B cell (primary cell): ENCODE measurements at regions not wholly inside any gene's neighbourhood (a gene's known extent, or its start where the extent isn't known, plus 50 kb on each side); places are given as distances from the start of the nearest gene placed in this dataset.

ENCODE experiments used
- ATAC-seq: fragments of 200-7000 bp; cut with Tn5 transposase; one replicate; pipeline ENCODE4 v1.10.0; 2021; ENCODE audit warnings: low read depth, mild to moderate bottlenecking, moderate number of reproducible peaks, moderate library complexity
- CTCF ChIA-PET: fragments of 350-600 bp; sonication (Branson Sonifier 250); formaldehyde crosslinking; loops from one replicate; lab custom pipeline; 2021; ENCODE audit warnings: antibody characterized with exemption, inconsistent platforms; lab: Charles Lee
- POLR2A ChIA-PET: fragments of 350-600 bp; sonication (Branson Sonifier 250); formaldehyde crosslinking; loops from one replicate; lab custom pipeline; 2021; ENCODE audit warnings: antibody characterized with exemption; lab: Charles Lee
- DNase-seq: peaks from one replicate; pipeline ENCODE4 v3.0.0; 2013
- H2AFZ ChIP-seq: 2 replicates; pipeline ENCODE4 v1.6.1; 2012; ENCODE audit warnings: mild to moderate bottlenecking, low read depth, low read length; ENCODE audit not compliant: insufficient read depth, poor library complexity, severe bottlenecking
- H3K27ac ChIP-seq, 2 donors: 1 replicate in 1 of 2; 2 replicates in 1 of 2; pipeline ENCODE4 v1.5.1; 2012 to 2013; ENCODE audit warnings: low read length in 2 of 2, mild to moderate bottlenecking in 2 of 2, moderate library complexity in 1 of 2
- H3K27me3 ChIP-seq, 4 experiments: fragments of 200-600 bp in 1 of 4; sonication (generic) in 1 of 4; replicated peaks in 1 of 4; 1 replicate in 2 of 4; 2 replicates in 2 of 4; pipeline versions ENCODE4 v1.6.1 to v1.7.0; 2013 to 2016; ENCODE audit warnings: low read length in 3 of 4, mild to moderate bottlenecking in 2 of 4, mixed read lengths in 1 of 4, moderate library complexity in 1 of 4; ENCODE audit not compliant: insufficient read depth in 4 of 4, control insufficient read depth in 3 of 4; ENCODE audit errors: control extremely low read depth in 1 of 4
- H3K36me3 ChIP-seq, 2 experiments: replicated peaks in 1 of 2; 1 replicate in 1 of 2; 2 replicates in 1 of 2; pipeline versions ENCODE4 v1.6.1 to v1.7.1; 2013; ENCODE audit warnings: low read length in 1 of 2; ENCODE audit not compliant: insufficient read depth in 2 of 2, control insufficient read depth in 1 of 2; ENCODE audit errors: control extremely low read depth in 1 of 2, extremely low read depth in 1 of 2
- H3K4me1 ChIP-seq, 2 donors: fragments of 200-600 bp in 1 of 2; sonication (generic) in 1 of 2; 1 replicate in 1 of 2; 2 replicates in 1 of 2; pipeline versions ENCODE4 v1.5.1 to v1.6.1; 2013 to 2017; ENCODE audit warnings: low read length in 2 of 2; ENCODE audit not compliant: control insufficient read depth in 2 of 2, insufficient read depth in 2 of 2
- H3K4me2 ChIP-seq: replicated peaks from 2 replicates; pipeline ENCODE3; 2012; ENCODE audit warnings: mild to moderate bottlenecking, low read depth, low read length; ENCODE audit not compliant: poor library complexity, severe bottlenecking
- H3K4me3 ChIP-seq, 5 experiments: fragments of 200-600 bp in 1 of 5; sonication (generic) in 1 of 5; 1 replicate in 3 of 5; 2 replicates in 2 of 5; pipeline versions ENCODE4 v1.5.1 to v1.7.0; 2011 to 2016; ENCODE audit warnings: low read length in 4 of 5, mild to moderate bottlenecking in 4 of 5, low read depth in 2 of 5, control low read depth in 1 of 5, moderate library complexity in 1 of 5; ENCODE audit not compliant: insufficient read depth in 1 of 5; ENCODE audit errors: control extremely low read depth in 1 of 5, extremely low read depth in 1 of 5
- H3K79me2 ChIP-seq: fragments of 200-600 bp; sonication (generic); one replicate; pipeline ENCODE4 v1.6.0; 2016; ENCODE audit warnings: low read length; ENCODE audit not compliant: control insufficient read depth, insufficient read depth
- H3K9ac ChIP-seq: fragments of 200-600 bp; sonication (generic); 2 replicates; pipeline ENCODE4 v1.6.1; 2017; ENCODE audit warnings: mild to moderate bottlenecking, low read length, moderate library complexity
- H3K9me3 ChIP-seq, 3 donors: one replicate each; pipeline versions ENCODE4 v1.6.1 to v1.7.1; 2013; ENCODE audit warnings: low read length in 2 of 3; ENCODE audit not compliant: control insufficient read depth in 2 of 3, insufficient read depth in 1 of 3; ENCODE audit errors: control extremely low read depth in 1 of 3
- H4K20me1 ChIP-seq: 2 replicates; pipeline ENCODE4 v1.6.0; 2012; ENCODE audit warnings: mild to moderate bottlenecking, low read length; ENCODE audit not compliant: insufficient read depth, control insufficient read depth, poor library complexity, severe bottlenecking
- H3K27ac Mint-ChIP-seq: one replicate; pipeline ENCODE4 v1.8.0; 2021; ENCODE audit warnings: mixed read lengths
- H3K27me3 Mint-ChIP-seq: one replicate; pipeline ENCODE4 v1.8.0; 2021; ENCODE audit warnings: mixed read lengths
- H3K4me1 Mint-ChIP-seq: one replicate; pipeline ENCODE4 v1.8.0; 2021; ENCODE audit warnings: mixed read lengths
- H3K4me3 Mint-ChIP-seq: one replicate; pipeline ENCODE4 v1.8.0; 2021; ENCODE audit warnings: mixed read lengths
- H3K9me3 Mint-ChIP-seq: one replicate; pipeline ENCODE4 v1.8.0; 2022; ENCODE audit warnings: mixed read lengths; ENCODE audit not compliant: insufficient read depth
- CTCF ChIP-seq: fragments of 200-600 bp; IDR thresholded peaks from one replicate; pipeline ENCODE4 v1.8.0; 2022; ENCODE audit warnings: antibody characterized with exemption, mild to moderate bottlenecking
- EZH2 ChIP-seq: IDR thresholded peaks from 2 replicates; pipeline ENCODE4 v1.6.1; 2012; ENCODE audit warnings: borderline replicate concordance, low read depth, mild to moderate bottlenecking, moderate library complexity, low read length; ENCODE audit not compliant: insufficient read depth, poor library complexity, severe bottlenecking
- WGBS: methylation state at CpG from one replicate; pipeline ENCODE4 v1.1.5; 2013; ENCODE audit warnings: missing lambda C conversion rate; ENCODE audit not compliant: insufficient coverage; 5-methylcytosine and 5-hydroxymethylcytosine counted together
- intact Hi-C: fragments of 100-400 bp; cut with micrococcal nuclease; formaldehyde crosslinking; loops from one replicate; pipeline ENCODE4 v1.10.0; 2022

GRCh38 chr3:103657756-103658155, 1222.9 kb downstream of the ZPLD1 start:
- ATAC-seq, result no peak
- ChIA-PET CTCF (no interaction called here), POLR2A (no interaction called here)
- Histone ChIP-seq H3K79me2 (no peaks in the 10 kb centered on the region), H3K27me3 (no peaks in the 10 kb centered on the region), H3K9ac (no peak overlapping the region), H3K4me2 (no peak overlapping the region), H3K27ac (no peak overlapping the region), H3K4me3 (no peak overlapping the region), H3K9me3 (no peaks in the 10 kb centered on the region), H2AFZ (no peak overlapping the region), H3K4me1 (no peaks in the 10 kb centered on the region), H3K36me3 (no peaks in the 10 kb centered on the region), H4K20me1 (no peaks in the 10 kb centered on the region)
- Mint-ChIP-seq H3K27ac (no peak overlapping the region), H3K27me3 (no peaks in the 10 kb centered on the region), H3K9me3 (no peaks in the 10 kb centered on the region), H3K4me3 (no peak overlapping the region), H3K4me1 (no peaks in the 10 kb centered on the region)
- intact Hi-C loops, result no loop called here
- DNase-seq, result no peak
- no peak for TF ChIP-seq EZH2
- TF ChIP-seq CTCF, result no peak
- 79% methylated on average over 4 of the region's 8 CpGs for WGBS

GRCh38 chr3:103660810-103661209, 1226.0 kb downstream of the ZPLD1 start:
- TF ChIP-seq CTCF (no peak), EZH2 (no peak)
- Mint-ChIP-seq H3K4me1 (no peaks in the 10 kb centered on the region), H3K27me3 (no peaks in the 10 kb centered on the region), H3K4me3 (no peak overlapping the region), H3K9me3 (no peaks in the 10 kb centered on the region), H3K27ac (no peak overlapping the region)
- Histone ChIP-seq H2AFZ (no peak overlapping the region), H4K20me1 (no peaks in the 10 kb centered on the region), H3K4me1 (no peaks in the 10 kb centered on the region), H3K4me2 (no peak overlapping the region), H3K4me3 (no peak overlapping the region), H3K9ac (no peak overlapping the region), H3K9me3 (no peaks in the 10 kb centered on the region), H3K79me2 (no peaks in the 10 kb centered on the region), H3K27ac (no peak overlapping the region), H3K36me3 (no peaks in the 10 kb centered on the region), H3K27me3 (no peaks in the 10 kb centered on the region)
- CTCF ChIA-PET, result no interaction called here
- no peak for ATAC-seq
- POLR2A ChIA-PET, result no interaction called here
- intact Hi-C loops, result no loop called here
- no peak for DNase-seq
- WGBS, result no CpG with 5 or more reads among the region's 2 CpGs
